Skeletal muscle satellite cell (primary cell): ENCODE measurements at regions not wholly inside any gene's neighbourhood (a gene's known extent, or its start where the extent isn't known, plus 50 kb on each side); places are given as distances from the start of the nearest gene placed in this dataset.

ENCODE experiments used
- H3K27me3 ChIP-seq: 2 replicates; pipeline ENCODE4 v1.7.0; 2013; ENCODE audit warnings: low read length; ENCODE audit not compliant: control insufficient read depth, insufficient read depth
- H3K36me3 ChIP-seq: 2 replicates; pipeline ENCODE4 v1.7.0; 2013; ENCODE audit warnings: mild to moderate bottlenecking, control low read depth, low read length; ENCODE audit not compliant: insufficient read depth
- H3K4me1 ChIP-seq: 2 replicates; pipeline ENCODE4 v1.7.0; 2013; ENCODE audit warnings: low read length; ENCODE audit not compliant: control insufficient read depth, insufficient read depth
- H3K4me2 ChIP-seq: 2 replicates; pipeline ENCODE4 v1.7.0; 2013; ENCODE audit warnings: mild to moderate bottlenecking, low read length
- H3K4me3 ChIP-seq: 2 replicates; pipeline ENCODE4 v1.7.0; 2013; ENCODE audit warnings: low read length
- H3K9ac ChIP-seq: 2 replicates; pipeline ENCODE4 v1.7.0; 2013; ENCODE audit warnings: mild to moderate bottlenecking, low read depth, low read length, moderate library complexity
- H3K9me3 ChIP-seq: replicated peaks from 2 replicates; pipeline ENCODE4 v1.7.0; 2013; ENCODE audit warnings: mild to moderate bottlenecking, control low read depth, low read length

- no peak overlapping the region for H3K4me2 ChIP-seq
- H3K4me3 ChIP-seq = no peak overlapping the region
- H3K4me1 ChIP-seq = peaks cover 23% of the 10 kb centered on the region
- no peaks in the 10 kb centered on the region for H3K27me3 ChIP-seq
- H3K9me3 ChIP-seq = no peaks in the 10 kb centered on the region
- no peaks in the 10 kb centered on the region for H3K36me3 ChIP-seq
- H3K9ac ChIP-seq = no peak overlapping the region
Measured at GRCh38 chr1:97017895-97018294, 296.3 kb downstream of the PTBP2 start.
